Stimulated activated memory B cell treated with anti-CD40 and anti-IgM and Interleukin-4, amounts not matched to agents 10 μg/mL and 1 μg/mL and 100 μg/mL, for 72 hours (primary cell): ENCODE measurements at regions not wholly inside any gene's neighbourhood (a gene's known extent, or its start where the extent isn't known, plus 50 kb on each side); places are given as distances from the start of the nearest gene placed in this dataset.

ENCODE experiments used
- ATAC-seq: fragments of 150-1000 bp; cut with Tn5 transposase; 2 replicates; pipeline ENCODE4 v1.10.0; 2021
- H3K27ac Mint-ChIP-seq: one replicate; pipeline ENCODE4 v1.8.0; 2022; ENCODE audit warnings: mild to moderate bottlenecking, mixed read lengths
- H3K27me3 Mint-ChIP-seq: one replicate; pipeline ENCODE4 v1.8.0; 2022; ENCODE audit warnings: mixed read lengths
- H3K36me3 Mint-ChIP-seq: one replicate; pipeline ENCODE4 v1.8.0; 2022; ENCODE audit warnings: mixed read lengths
- H3K4me1 Mint-ChIP-seq: one replicate; pipeline ENCODE4 v1.8.0; 2022; ENCODE audit warnings: mixed read lengths
- H3K4me3 Mint-ChIP-seq: one replicate; pipeline ENCODE4 v1.8.0; 2022; ENCODE audit warnings: mild to moderate bottlenecking, moderate library complexity, mixed read lengths
- H3K9me3 Mint-ChIP-seq: one replicate; pipeline ENCODE4 v1.8.0; 2022; ENCODE audit warnings: mixed read lengths

DNA sequence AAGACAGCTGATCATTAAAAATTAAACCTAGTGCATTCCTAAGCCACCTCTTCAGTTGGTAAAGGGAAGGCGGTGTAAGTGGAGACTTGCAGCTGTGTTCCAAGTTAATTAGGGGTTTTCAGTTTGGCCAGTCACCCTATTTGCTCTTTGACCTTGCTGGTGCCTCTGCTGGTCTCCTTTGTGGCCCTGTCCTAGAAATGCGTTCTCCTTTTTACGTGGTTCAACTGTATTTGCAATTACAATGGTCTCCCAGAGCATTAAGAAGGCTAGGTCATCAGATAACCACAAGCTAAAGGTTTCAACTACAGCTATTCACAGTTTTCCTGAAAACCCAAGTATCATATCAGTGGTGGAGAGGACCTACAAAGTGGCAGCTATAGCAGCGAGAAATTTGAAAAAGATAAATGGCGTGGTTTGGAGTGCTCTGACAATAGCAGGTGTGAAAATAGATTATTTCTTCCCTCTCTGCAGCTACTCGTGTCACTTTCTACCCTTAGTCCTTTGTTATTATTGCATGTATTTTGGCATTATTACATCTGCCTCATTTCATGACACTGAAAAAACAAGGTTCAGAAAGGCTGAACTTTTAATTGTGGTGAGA, 203.5 kb upstream of the TBC1D5 start:
- H3K4me3 Mint-ChIP-seq, result no peak overlapping the region
- no peak overlapping the region for H3K27ac Mint-ChIP-seq
- H3K27me3 Mint-ChIP-seq, result peaks cover 58% of the 10 kb centered on the region
- H3K9me3 Mint-ChIP-seq, result peaks cover 4% of the 10 kb centered on the region
- H3K36me3 Mint-ChIP-seq, result no peaks in the 10 kb centered on the region
- no peaks in the 10 kb centered on the region for H3K4me1 Mint-ChIP-seq
- ATAC-seq, result no peak

DNA sequence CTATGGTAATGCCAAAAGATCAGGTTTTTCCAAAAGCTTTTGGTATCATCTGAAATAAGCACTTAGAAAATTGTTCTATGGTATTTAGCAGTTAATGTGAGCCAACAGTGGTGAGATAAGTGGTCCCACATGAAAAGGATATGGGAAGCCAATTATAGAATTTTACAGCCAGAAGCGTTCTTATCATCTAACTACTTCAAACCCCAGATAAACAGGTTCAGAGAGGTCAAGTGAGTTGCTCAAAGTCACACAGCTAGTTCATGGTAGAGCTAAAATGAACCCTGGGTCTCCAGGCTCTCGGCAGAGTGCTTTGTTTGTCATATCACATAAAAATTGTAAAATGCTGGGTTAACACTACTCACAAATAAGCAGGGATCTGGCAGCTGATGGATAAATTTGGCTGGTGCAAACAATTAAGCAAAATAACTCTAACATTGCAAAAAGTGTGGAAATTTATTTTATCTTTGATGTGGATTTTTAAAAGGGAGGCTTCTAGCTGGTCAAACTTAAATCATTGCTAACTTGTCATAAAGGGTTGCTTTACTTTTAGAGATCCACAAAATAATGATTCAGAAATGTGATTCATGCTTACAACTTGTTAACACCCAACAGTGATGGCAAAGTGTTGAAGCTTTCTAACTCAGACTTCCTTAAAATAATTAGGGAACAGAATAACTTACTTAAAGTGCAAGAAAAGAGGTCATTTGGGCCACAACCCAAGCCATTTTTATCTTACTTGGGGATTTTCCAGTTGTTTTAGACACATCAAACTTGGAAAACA, 202.8 kb upstream of the TBC1D5 start:
- Mint-ChIP-seq H3K4me1 (no peaks in the 10 kb centered on the region), H3K27ac (no peak overlapping the region), H3K27me3 (peaks cover 58% of the 10 kb centered on the region), H3K4me3 (no peak overlapping the region), H3K9me3 (no peaks in the 10 kb centered on the region), H3K36me3 (no peaks in the 10 kb centered on the region)
- ATAC-seq, result no peak

DNA sequence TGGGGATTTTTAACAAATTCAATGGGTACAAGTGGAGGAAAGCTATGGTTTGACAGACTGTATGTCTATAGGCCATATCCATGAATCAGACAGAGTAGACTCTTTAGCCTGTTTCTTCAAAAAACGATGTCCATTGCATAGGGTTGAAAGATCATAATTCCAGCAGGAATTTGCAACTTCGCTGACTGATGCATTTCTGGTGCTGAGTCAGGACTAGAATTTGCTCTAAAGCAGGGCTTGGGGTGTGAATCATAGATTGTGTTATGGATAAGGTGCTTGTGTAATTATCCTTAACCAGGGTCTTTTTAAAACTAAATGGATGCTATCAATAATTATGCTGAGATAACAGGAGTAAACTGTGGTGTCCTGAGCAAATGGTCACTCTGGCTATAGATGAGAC, 200.4 kb upstream of the TBC1D5 start:
- peaks cover 41% of the 10 kb centered on the region for H3K27me3 Mint-ChIP-seq
- H3K9me3 Mint-ChIP-seq, result no peaks in the 10 kb centered on the region
- no peak for ATAC-seq
- no peaks in the 10 kb centered on the region for H3K36me3 Mint-ChIP-seq
- H3K27ac Mint-ChIP-seq, result no peak overlapping the region
- H3K4me3 Mint-ChIP-seq, result no peak overlapping the region
- H3K4me1 Mint-ChIP-seq, result no peaks in the 10 kb centered on the region

DNA sequence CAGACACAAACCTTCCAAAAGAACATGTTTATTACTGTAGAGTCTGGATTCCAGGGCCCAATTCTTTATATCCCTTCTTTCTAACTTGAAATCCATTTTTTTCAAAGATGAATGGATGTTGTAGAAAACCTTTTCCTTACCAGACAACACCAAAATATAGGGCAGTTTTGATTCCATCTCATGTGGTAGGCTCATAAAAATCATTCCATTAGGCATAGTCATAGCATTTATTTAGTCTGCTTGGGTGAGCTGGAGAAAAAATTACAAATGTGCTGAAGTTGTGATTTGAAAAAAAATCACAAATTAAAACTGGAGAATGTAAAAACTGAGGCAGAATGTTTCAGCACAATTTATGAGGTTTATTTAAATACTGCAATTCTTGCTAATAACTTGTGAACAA, 199.3 kb upstream of the TBC1D5 start:
- ATAC-seq, result no peak
- peaks cover 30% of the 10 kb centered on the region for H3K27me3 Mint-ChIP-seq

DNA sequence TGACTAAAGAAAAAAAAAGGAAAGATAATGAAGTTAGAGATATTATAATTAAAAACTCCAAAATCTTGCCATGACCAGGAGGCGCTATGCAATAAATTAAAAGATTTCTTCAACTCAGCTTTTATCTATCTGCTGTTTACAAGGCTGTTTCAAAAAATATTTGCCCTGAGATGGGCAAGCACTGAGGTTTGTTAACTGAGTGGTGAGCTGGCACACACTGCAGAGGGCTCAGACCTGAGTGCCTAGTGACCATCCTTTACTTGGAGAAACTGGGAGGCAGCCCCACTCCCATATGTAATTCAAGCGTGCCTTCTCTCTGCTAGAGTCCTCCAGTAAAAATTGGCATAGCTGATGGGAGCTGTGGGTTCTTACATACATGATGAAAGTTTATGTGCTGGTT, 198.7 kb upstream of the TBC1D5 start:
- Mint-ChIP-seq H3K27ac (no peak overlapping the region), H3K36me3 (no peaks in the 10 kb centered on the region), H3K27me3 (peaks cover 24% of the 10 kb centered on the region), H3K9me3 (no peaks in the 10 kb centered on the region), H3K4me1 (no peaks in the 10 kb centered on the region), H3K4me3 (no peak overlapping the region)
- ATAC-seq, result no peak

More for the DNA sequence above, 199.3 kb upstream of the TBC1D5 start:
- Mint-ChIP-seq H3K9me3 (no peaks in the 10 kb centered on the region), H3K36me3 (no peaks in the 10 kb centered on the region), H3K4me3 (no peak overlapping the region), H3K27ac (no peak overlapping the region), H3K4me1 (no peaks in the 10 kb centered on the region)

DNA sequence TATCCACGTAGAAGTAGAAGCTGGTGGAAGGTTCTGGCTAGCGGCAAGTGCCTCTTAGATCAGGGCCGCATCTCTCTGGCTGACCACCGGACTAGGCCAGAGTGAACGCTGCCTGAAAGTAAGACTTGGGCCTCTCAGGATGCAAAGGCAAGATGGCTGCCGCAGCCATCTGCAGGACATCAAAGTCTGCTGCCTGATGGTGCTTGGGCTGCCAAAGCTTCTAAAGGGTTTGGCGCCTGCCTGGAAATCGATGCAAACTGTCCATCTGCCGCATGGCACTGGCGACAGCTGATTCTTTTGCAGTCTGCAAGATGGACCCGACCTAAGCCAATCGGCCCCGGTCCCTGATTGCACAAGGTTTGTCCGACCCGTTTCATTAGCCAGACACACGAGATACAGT, 196.7 kb upstream of the TBC1D5 start:
- no peaks in the 10 kb centered on the region for H3K9me3 Mint-ChIP-seq
- H3K27me3 Mint-ChIP-seq, result peaks cover 31% of the 10 kb centered on the region
- H3K36me3 Mint-ChIP-seq, result no peaks in the 10 kb centered on the region
- H3K27ac Mint-ChIP-seq, result no peak overlapping the region
- no peak overlapping the region for H3K4me3 Mint-ChIP-seq
- H3K4me1 Mint-ChIP-seq, result no peaks in the 10 kb centered on the region
- no peak for ATAC-seq

DNA sequence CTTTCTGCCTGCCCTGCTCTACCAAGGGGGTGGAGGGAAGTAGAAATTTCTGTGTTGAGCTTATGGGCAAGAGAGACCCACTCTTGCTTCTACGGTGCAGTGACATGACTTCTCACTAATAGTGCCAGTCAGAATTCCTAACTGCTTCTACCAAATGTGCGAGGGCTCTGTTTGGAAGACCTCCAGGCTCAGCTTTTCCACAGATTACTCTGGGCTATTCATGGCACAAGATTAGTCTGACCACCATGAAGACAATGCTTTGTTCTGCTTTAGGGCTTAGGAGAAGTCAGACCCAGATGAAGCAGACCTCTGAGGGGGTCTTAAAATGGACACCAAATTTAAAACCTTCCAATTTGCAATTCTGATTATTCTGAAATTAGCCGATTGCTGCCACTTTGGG, 195.9 kb upstream of the TBC1D5 start:
- no peaks in the 10 kb centered on the region for H3K4me1 Mint-ChIP-seq
- H3K36me3 Mint-ChIP-seq, result no peaks in the 10 kb centered on the region
- no peak overlapping the region for H3K4me3 Mint-ChIP-seq
- no peaks in the 10 kb centered on the region for H3K9me3 Mint-ChIP-seq
- peaks cover 31% of the 10 kb centered on the region for H3K27me3 Mint-ChIP-seq
- no peak for ATAC-seq
- H3K27ac Mint-ChIP-seq, result no peak overlapping the region

DNA sequence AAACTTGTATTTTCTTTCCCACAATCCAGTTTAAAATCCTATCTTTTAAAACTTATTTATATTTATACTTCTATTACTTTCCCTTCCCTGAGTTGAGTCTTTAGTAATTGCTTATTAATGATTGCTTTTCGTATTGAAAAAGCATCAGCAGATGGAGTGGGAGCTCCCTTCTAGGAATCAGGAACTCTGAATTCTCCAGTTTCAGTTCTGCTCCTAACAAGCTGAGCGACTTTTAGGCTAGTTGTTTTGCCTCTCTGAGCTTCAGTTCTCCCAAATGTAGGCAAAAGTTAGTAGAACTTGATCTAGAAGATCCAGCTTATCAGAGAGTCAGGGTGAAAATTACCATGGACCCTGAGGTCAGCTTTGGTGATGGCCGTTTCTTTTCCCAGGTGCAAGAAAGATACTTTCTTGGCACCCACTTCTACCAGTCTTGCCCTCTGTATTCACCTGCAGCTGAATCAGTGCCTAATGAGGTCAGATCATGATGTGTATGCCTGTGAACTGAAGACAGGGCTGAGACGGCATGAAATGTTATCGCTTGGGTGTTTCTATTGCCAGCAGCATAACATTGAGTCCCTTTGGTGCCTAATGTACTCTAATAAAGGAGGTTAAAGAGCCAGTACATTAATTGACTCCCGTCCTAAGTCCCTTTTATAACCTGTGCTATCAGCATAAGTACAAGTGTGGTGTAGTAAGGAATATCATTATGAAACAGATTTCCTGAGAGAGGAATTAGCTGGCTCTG, 194.5 kb upstream of the TBC1D5 start:
- H3K36me3 Mint-ChIP-seq, result no peaks in the 10 kb centered on the region
- H3K9me3 Mint-ChIP-seq, result no peaks in the 10 kb centered on the region
- H3K4me3 Mint-ChIP-seq, result no peak overlapping the region

DNA sequence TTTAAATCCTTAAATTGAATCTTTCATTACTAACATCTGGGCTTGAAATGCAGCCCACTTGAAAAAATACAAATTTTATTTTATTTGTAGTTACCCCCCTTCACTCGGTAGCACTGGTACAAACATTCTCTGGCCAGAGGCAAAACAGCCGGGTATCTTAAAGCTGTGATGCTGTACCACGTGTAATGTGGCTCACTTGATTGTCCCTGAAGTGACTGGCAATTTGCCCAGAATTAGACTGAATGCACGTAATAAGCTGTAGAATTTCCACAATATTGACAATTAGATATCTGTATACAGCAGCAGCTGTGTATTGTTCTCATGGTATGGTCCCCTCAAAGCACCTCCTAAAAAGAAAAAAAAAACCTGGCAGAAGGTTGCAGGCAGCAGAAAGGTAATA, 192.8 kb upstream of the TBC1D5 start:
- no peaks in the 10 kb centered on the region for H3K9me3 Mint-ChIP-seq
- H3K36me3 Mint-ChIP-seq, result no peaks in the 10 kb centered on the region
- no peak overlapping the region for H3K4me3 Mint-ChIP-seq
- H3K27me3 Mint-ChIP-seq, result peaks cover 13% of the 10 kb centered on the region
- H3K27ac Mint-ChIP-seq, result no peak overlapping the region
- no peak for ATAC-seq
- no peaks in the 10 kb centered on the region for H3K4me1 Mint-ChIP-seq

More for the DNA sequence above, 194.5 kb upstream of the TBC1D5 start:
- Mint-ChIP-seq H3K27ac (no peak overlapping the region), H3K4me1 (no peaks in the 10 kb centered on the region), H3K27me3 (peaks cover 17% of the 10 kb centered on the region)
- no peak for ATAC-seq

DNA sequence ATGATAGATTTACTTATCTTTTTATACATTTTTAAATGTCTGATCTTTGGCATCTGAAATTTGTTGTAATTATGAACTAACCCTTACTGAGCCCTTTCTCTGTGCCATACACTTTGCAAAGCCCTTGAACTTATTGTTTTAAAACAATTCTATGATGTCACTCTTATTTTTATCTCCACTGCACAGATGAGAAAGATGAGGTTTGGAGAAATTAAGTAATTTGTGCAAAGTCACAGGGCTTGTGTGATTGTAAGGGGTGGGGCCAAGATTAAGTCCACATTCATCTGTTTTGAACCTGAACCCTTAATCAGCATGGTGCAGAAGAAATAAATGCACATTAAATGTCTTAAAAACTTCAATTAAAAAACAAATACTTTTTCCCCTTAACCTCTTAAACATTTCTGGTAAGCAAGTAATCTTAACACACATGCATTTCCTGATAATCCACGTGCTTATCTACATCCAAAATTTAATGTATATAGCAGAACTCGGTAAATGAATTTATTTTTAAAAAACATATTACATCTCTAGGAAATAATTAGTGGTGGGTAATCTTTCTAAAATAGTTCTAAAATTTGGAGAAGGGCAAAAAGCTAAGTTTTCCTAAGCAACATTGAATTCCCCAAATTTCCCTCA, 189.8 kb upstream of the TBC1D5 start:
- no peak for ATAC-seq
- Mint-ChIP-seq H3K36me3 (no peaks in the 10 kb centered on the region), H3K4me3 (no peak overlapping the region), H3K4me1 (no peaks in the 10 kb centered on the region), H3K27ac (no peak overlapping the region), H3K27me3 (peaks cover 39% of the 10 kb centered on the region), H3K9me3 (no peaks in the 10 kb centered on the region)

DNA sequence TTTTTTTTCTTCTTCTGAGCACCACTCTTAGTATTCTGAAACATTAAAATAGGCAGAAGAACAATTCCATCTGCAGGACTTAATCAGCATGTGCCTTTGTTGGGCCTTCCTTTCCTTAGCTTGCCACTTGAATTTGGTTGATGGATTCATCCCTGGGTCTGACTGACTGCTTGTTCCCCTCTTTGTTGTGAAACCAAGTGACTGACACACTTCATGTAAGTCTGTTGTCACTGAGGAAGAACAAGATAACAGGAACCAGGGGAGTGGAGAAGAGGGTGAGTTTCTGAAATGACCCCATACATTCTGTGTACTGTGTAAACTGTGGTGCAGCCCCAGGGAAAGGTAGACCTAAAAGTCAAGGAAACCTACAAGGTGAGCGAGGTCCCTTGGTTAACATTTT, 188.7 kb upstream of the TBC1D5 start:
- Mint-ChIP-seq H3K36me3 (no peaks in the 10 kb centered on the region), H3K9me3 (no peaks in the 10 kb centered on the region), H3K27me3 (peaks cover 47% of the 10 kb centered on the region), H3K4me3 (no peak overlapping the region), H3K27ac (no peak overlapping the region), H3K4me1 (no peaks in the 10 kb centered on the region)
- no peak for ATAC-seq

DNA sequence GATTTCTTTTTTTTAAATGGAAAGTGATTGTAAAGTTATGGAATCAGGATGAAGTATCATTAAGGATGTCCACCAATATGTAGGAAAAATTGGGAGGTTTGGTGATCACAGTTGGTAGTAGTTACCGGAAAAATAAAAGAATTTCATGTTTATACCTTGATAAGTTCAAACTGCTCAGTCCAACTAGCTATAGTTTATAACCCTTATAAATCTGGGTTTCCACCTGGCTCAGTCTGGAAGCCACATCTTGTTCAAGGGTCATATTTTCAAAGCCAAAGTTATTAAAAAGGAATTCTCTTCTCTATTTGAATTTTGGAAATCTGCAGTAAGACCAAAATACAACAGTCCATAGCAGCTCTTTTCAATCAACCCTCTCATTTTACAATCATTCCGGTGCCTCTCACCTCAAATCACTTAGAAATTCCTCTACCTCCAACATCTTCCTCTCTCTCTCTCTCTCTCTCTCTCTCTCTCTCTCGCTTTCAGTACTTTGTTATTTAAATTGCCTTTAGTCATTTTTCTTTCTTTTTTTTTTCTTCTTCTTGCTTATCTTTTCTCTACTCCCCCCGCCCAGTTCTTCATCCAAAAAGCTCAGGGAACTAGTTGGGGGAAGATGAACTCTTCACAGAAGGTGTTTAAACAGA, 186.2 kb upstream of the TBC1D5 start:
- Mint-ChIP-seq H3K4me3 (no peak overlapping the region), H3K27ac (no peak overlapping the region)
- ATAC-seq, result no peak

DNA sequence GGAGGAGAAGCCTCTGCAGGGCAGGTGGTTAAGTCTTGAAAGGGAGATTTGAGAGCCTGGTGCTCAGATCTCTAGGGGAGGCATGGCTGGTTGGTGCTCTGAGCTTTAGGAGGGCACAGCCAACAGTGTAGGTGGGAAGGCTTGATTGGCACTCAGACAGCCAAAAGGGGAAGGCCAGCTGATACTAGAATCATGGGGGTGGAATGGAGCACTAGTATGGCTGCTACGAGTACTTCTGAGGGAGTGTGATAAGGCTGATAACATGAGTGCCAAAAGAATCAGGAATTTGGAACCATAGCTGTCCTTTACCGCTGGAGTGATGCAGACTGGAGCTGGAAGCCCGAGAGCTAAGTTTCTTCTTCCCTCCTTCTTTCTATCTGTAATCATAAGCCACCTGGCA, 184.6 kb upstream of the TBC1D5 start:
- Mint-ChIP-seq H3K27me3 (peaks cover 36% of the 10 kb centered on the region), H3K36me3 (no peaks in the 10 kb centered on the region), H3K9me3 (no peaks in the 10 kb centered on the region), H3K27ac (no peak overlapping the region), H3K4me3 (no peak overlapping the region), H3K4me1 (no peaks in the 10 kb centered on the region)
- ATAC-seq, result no peak

More for the DNA sequence above, 186.2 kb upstream of the TBC1D5 start:
- no peaks in the 10 kb centered on the region for H3K36me3 Mint-ChIP-seq
- H3K27me3 Mint-ChIP-seq, result peaks cover 36% of the 10 kb centered on the region
- H3K9me3 Mint-ChIP-seq, result no peaks in the 10 kb centered on the region
- no peaks in the 10 kb centered on the region for H3K4me1 Mint-ChIP-seq

DNA sequence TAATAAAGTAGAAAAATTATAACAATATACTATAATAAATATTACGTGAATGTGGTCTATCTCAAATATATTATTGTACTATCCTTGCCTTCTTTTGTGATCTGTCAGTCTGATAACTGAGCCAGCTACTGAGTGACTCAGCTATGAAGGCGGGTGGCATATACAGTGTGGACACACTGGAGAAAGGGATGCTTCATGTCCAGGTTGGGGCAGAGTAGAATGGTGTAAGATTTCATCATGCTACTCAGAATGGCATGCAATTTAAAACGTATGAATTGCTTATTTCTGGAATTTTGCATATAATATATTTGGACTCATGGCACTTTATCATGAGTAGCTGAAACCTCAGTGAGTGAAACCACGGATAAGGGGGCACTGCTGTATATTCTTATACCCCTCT, 172.9 kb upstream of the TBC1D5 start:
- no peaks in the 10 kb centered on the region for H3K9me3 Mint-ChIP-seq
- no peak for ATAC-seq
- no peak overlapping the region for H3K27ac Mint-ChIP-seq
- no peaks in the 10 kb centered on the region for H3K36me3 Mint-ChIP-seq
- peaks cover 20% of the 10 kb centered on the region for H3K4me1 Mint-ChIP-seq
- no peak overlapping the region for H3K4me3 Mint-ChIP-seq
- peaks cover 29% of the 10 kb centered on the region for H3K27me3 Mint-ChIP-seq

DNA sequence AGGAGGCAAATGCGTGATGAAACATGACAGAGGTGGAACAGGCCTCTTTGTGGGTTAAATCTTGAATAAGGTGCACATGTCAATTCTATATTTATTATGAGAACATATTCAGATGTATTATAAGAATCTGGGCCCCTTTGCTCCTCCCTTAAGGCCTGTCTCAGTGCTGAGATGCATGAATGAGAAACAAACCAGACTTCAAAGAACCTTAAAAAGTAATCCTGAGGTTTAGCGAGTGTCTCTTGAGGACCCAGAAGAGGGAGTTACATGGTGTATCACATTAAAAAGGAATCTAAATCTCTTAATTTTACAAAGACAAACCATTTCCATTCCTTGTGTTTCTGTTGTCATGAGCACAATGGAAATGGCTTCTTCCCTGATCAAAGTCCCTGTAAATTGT, 170.9 kb upstream of the TBC1D5 start:
- peaks cover 20% of the 10 kb centered on the region for H3K4me1 Mint-ChIP-seq
- no peak overlapping the region for H3K4me3 Mint-ChIP-seq
- H3K27me3 Mint-ChIP-seq, result peaks cover 21% of the 10 kb centered on the region
- ATAC-seq, result no peak
- no peak overlapping the region for H3K27ac Mint-ChIP-seq
- H3K36me3 Mint-ChIP-seq, result no peaks in the 10 kb centered on the region
- no peaks in the 10 kb centered on the region for H3K9me3 Mint-ChIP-seq
